SK-N-SH (cell line): ENCODE measurements at regions not wholly inside any gene's neighbourhood (a gene's known extent, or its start where the extent isn't known, plus 50 kb on each side); places are given as distances from the start of the nearest gene placed in this dataset.

Source experiments
- CTCF ChIA-PET: fragments of 300-600, 350-600 bp; formaldehyde crosslinking; extraction: SDS; loops from one replicate; lab custom pipeline; 2021; lab: Yijun Ruan, JAX
- POLR2A ChIA-PET: fragments of 350-600 bp; sonication (Branson Sonifier 250); formaldehyde crosslinking; extraction: SDS; loops from one replicate; lab custom pipeline; 2020; ENCODE audit warnings: antibody characterized with exemption, inconsistent platforms; lab: Yijun Ruan, JAX
- DNase-seq: peaks from one replicate; pipeline ENCODE4 v3.0.0; 2012
- H2AFZ ChIP-seq: fragments of 200-600 bp; sonication (generic); 2 replicates; pipeline ENCODE4 v1.8.1; 2016; ENCODE audit warnings: antibody characterized with exemption, mild to moderate bottlenecking, low read depth
- H3F3A ChIP-seq: fragments of 200-600 bp; sonication (generic); replicated peaks from 2 replicates; pipeline ENCODE3; 2016; ENCODE audit warnings: antibody characterized with exemption, mild to moderate bottlenecking; ENCODE audit not compliant: insufficient read depth
- H3K27ac ChIP-seq, 2 experiments: fragments of 200-500 bp in 1 of 2; fragments of 200-600 bp in 1 of 2; sonication (Bioruptor generic) in 1 of 2; sonication (generic), shearing (Covaris generic) in 1 of 2; 2 replicates each; pipeline versions ENCODE4 v1.5.1 to v1.6.1; 2014 to 2016; ENCODE audit warnings: low read depth in 2 of 2, inconsistent platforms in 1 of 2, low read length in 1 of 2, mild to moderate bottlenecking in 1 of 2, mixed read lengths in 1 of 2
- H3K27me3 ChIP-seq: fragments of 200-600 bp; sonication (generic), shearing (Covaris generic); 2 replicates; pipeline ENCODE4 v1.6.1; 2016; ENCODE audit warnings: mixed run types; ENCODE audit not compliant: insufficient read depth
- H3K36me3 ChIP-seq, 2 experiments: fragments of 200-500 bp in 1 of 2; fragments of 200-600 bp in 1 of 2; sonication (Bioruptor generic) in 1 of 2; sonication (generic) in 1 of 2; replicated peaks in 1 of 2; 2 replicates each; pipeline versions ENCODE3 to v1.5.1; 2014 to 2016; ENCODE audit warnings: low read length in 1 of 2, mild to moderate bottlenecking in 1 of 2; ENCODE audit not compliant: insufficient read depth in 2 of 2, control insufficient read depth in 1 of 2
- H3K4me1 ChIP-seq, 2 experiments: fragments of 200-500 bp in 1 of 2; fragments of 200-600 bp in 1 of 2; sonication (Bioruptor generic) in 1 of 2; sonication (generic), shearing (Covaris generic) in 1 of 2; 2 replicates each; pipeline versions ENCODE4 v1.5.1 to v1.6.1; 2014 to 2016; ENCODE audit warnings: low read depth in 1 of 2, low read length in 1 of 2, mixed run types in 1 of 2; ENCODE audit not compliant: insufficient read depth in 2 of 2, control insufficient read depth in 1 of 2
- H3K4me2 ChIP-seq: fragments of 200-600 bp; sonication (generic), shearing (Covaris generic); 2 replicates; pipeline ENCODE4 v1.6.1; 2017; ENCODE audit warnings: mixed run types
- H3K4me3 ChIP-seq, 2 experiments: fragments of 200-500 bp in 1 of 2; fragments of 200-600 bp in 1 of 2; sonication (Bioruptor generic) in 1 of 2; sonication (generic), shearing (Covaris generic) in 1 of 2; 2 replicates each; pipeline versions ENCODE4 v1.5.1 to v1.8.1; 2014 to 2016; ENCODE audit warnings: low read depth in 2 of 2, inconsistent platforms in 1 of 2, low read length in 1 of 2, mild to moderate bottlenecking in 1 of 2, mixed read lengths in 1 of 2, moderate library complexity in 1 of 2
- H3K79me2 ChIP-seq: fragments of 200-600 bp; sonication (generic); 2 replicates; pipeline ENCODE4 v1.8.1; 2017; ENCODE audit warnings: mild to moderate bottlenecking; ENCODE audit not compliant: insufficient read depth
- H3K9ac ChIP-seq: fragments of 200-600 bp; sonication (generic); 2 replicates; pipeline ENCODE4 v1.6.1; 2017; ENCODE audit warnings: mixed run types
- H3K9me2 ChIP-seq: fragments of 200-600 bp; sonication (generic); 2 replicates; pipeline ENCODE4 v1.6.1; 2017; ENCODE audit warnings: mixed run types
- H3K9me3 ChIP-seq: fragments of 200-600 bp; sonication (generic); 2 replicates; pipeline ENCODE4 v1.6.1; 2017; ENCODE audit warnings: mixed run types, mild to moderate bottlenecking, moderate library complexity
- H4K20me1 ChIP-seq: fragments of 200-600 bp; sonication (generic); 2 replicates; pipeline ENCODE4 v1.6.1; 2017; ENCODE audit warnings: mild to moderate bottlenecking, mixed run types; ENCODE audit not compliant: insufficient read depth
- ELF1 ChIP-seq: IDR thresholded peaks from 2 replicates; pipeline ENCODE4 v1.4.0; 2012
- EP300 ChIP-seq, 2 experiments: IDR thresholded peaks; 2 replicates each; pipeline versions ENCODE4 v1.4.0 to v1.6.1; 2012; ENCODE audit warnings: borderline replicate concordance in 1 of 2, low read depth in 1 of 2, low read length in 1 of 2
- FOXJ3 ChIP-seq: sonication (generic); formaldehyde crosslinking; IDR thresholded peaks from 2 replicates; pipeline ENCODE4 v1.5.1; 2020; ENCODE audit warnings: mild to moderate bottlenecking, missing genetic modification reagents
- FOXM1 ChIP-seq: IDR thresholded peaks from 2 replicates; pipeline ENCODE4 v1.4.0; 2012; ENCODE audit warnings: low read depth, mild to moderate bottlenecking
- GATA2 ChIP-seq: sonication (generic); formaldehyde crosslinking; IDR thresholded peaks from 2 replicates; pipeline ENCODE4 v1.5.0; 2020; ENCODE audit warnings: mild to moderate bottlenecking, missing genetic modification reagents
- JUND ChIP-seq: IDR thresholded peaks from 2 replicates; pipeline ENCODE4 v1.4.0; 2012
- NRF1 ChIP-seq: IDR thresholded peaks from 2 replicates; pipeline ENCODE4 v1.6.1; 2012; ENCODE audit warnings: low read depth, mild to moderate bottlenecking, low read length
- RFX5 ChIP-seq: IDR thresholded peaks from 2 replicates; pipeline ENCODE4 v1.6.1; 2012; ENCODE audit warnings: mild to moderate bottlenecking, improper control_type of control experiment, low read length
- SMC3 ChIP-seq: IDR thresholded peaks from 2 replicates; pipeline ENCODE4 v1.6.1; 2012; ENCODE audit warnings: low read depth, low read length, improper control_type of control experiment
- WGBS: methylation state at CpG from one replicate; pipeline ENCODE4 v1.1.6; 2017; ENCODE audit warnings: low lambda C conversion rate; 5-methylcytosine and 5-hydroxymethylcytosine counted together
- TF ChIP-seq, protein P1 (sequence below): IDR thresholded peaks from 2 replicates; pipeline ENCODE4 v1.6.1; 2012; ENCODE audit warnings: mild to moderate bottlenecking, low read depth, low read length, moderate library complexity
- TF ChIP-seq, protein P2 (sequence below): IDR thresholded peaks from 2 replicates; pipeline ENCODE4 v1.4.0; 2012; ENCODE audit warnings: low read depth
- TF ChIP-seq, protein P3 (sequence below): fragments of 150-350 bp; IDR thresholded peaks from 2 replicates; pipeline ENCODE4 v1.6.1; 2016; ENCODE audit warnings: mild to moderate bottlenecking, low read depth, low read length

DNA sequence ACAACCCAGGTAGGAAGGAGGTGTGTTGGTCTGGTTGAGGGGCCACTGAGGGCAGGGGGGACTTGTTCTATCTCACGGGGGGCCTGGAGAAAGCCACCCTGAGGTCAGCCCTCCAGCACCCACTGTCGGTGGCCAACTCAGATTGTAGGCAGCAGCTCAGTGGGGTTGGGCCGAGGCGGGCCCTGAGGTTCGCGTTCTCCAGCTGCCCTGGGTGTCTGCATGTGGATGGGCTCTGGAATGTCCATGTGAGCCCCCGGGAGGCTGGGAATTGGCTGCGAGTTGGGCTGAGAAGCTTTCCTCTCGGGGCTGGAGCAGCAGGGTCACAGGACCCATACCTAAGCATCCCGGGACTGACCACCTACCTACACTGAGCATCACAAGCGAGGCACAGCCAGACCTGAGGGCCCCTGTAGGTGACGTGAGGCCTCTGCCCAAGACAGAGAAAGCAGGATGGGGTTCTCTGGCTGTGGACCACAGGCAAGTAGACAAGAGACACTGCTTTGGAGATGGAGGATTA is 70.3 kb upstream of the HAAO start:
- Histone ChIP-seq H3K36me3 (no peaks in the 10 kb centered on the region), H2AFZ (no peak overlapping the region), H3K79me2 (no peaks in the 10 kb centered on the region), H3K4me3 (no peak overlapping the region), H3K9ac (no peak overlapping the region), H3K27ac (no peak overlapping the region), H4K20me1 (no peaks in the 10 kb centered on the region), H3F3A (peaks cover 6% of the 10 kb centered on the region), H3K4me1 (peaks cover 0 to 14% of the 10 kb centered on the region in 2 experiments; a peak in 1 of 4 replicates), H3K9me3 (no peaks in the 10 kb centered on the region), H3K27me3 (no peaks in the 10 kb centered on the region), H3K4me2 (no peak overlapping the region), H3K9me2 (no peaks in the 10 kb centered on the region)
- CTCF ChIA-PET, result interaction anchor here (0.6 to 1.3 kb wide), 8 partner anchors 36 to 680 kb away, joined by 3 to 4 read pairs (median 3); no protein-coding TSS in a partner anchor
- POLR2A ChIA-PET, result no interaction called here
- TF ChIP-seq ELF1, result no peak
- no peak for TF ChIP-seq JUND
- TF ChIP-seq NRF1, result no peak
- TF ChIP-seq, protein P1, sequence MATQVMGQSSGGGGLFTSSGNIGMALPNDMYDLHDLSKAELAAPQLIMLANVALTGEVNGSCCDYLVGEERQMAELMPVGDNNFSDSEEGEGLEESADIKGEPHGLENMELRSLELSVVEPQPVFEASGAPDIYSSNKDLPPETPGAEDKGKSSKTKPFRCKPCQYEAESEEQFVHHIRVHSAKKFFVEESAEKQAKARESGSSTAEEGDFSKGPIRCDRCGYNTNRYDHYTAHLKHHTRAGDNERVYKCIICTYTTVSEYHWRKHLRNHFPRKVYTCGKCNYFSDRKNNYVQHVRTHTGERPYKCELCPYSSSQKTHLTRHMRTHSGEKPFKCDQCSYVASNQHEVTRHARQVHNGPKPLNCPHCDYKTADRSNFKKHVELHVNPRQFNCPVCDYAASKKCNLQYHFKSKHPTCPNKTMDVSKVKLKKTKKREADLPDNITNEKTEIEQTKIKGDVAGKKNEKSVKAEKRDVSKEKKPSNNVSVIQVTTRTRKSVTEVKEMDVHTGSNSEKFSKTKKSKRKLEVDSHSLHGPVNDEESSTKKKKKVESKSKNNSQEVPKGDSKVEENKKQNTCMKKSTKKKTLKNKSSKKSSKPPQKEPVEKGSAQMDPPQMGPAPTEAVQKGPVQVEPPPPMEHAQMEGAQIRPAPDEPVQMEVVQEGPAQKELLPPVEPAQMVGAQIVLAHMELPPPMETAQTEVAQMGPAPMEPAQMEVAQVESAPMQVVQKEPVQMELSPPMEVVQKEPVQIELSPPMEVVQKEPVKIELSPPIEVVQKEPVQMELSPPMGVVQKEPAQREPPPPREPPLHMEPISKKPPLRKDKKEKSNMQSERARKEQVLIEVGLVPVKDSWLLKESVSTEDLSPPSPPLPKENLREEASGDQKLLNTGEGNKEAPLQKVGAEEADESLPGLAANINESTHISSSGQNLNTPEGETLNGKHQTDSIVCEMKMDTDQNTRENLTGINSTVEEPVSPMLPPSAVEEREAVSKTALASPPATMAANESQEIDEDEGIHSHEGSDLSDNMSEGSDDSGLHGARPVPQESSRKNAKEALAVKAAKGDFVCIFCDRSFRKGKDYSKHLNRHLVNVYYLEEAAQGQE, result no peak
- no peak for TF ChIP-seq GATA2 (CRISPR knock-in tag)
- TF ChIP-seq RFX5, result no peak
- no peak for TF ChIP-seq EP300 (IDR thresholded peaks at IDR 0.05; ENCODE audit: borderline replicate concordance in 1 of 2, low read depth in 1 of 2, low read length in 1 of 2)
- no peak for DNase-seq
- 72% methylated on average over 9 of the region's 12 CpGs for WGBS

DNA sequence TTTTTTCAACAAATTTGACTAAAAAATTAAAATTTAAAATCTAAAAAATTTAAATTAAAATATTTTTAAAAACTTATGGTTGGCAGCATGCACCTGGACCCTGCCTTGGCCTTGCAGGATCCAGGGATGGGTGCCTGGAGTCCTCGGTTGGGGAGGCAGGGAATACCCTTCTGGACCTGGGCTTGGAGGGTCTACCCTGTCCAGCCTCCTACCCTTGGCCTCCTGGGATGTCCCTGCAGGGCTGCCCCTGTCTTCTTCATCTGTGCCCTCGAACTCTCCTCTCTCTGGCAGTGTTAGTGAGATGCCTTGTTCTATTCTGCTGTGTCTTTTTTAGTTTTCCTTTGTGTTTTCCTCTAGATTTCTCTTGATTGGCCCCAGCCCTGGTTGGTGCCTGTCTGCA is 68.9 kb upstream of the HAAO start:
- H3K9me2 ChIP-seq, result no peaks in the 10 kb centered on the region
- TF ChIP-seq FOXJ3 (CRISPR knock-in tag), result no peak
- TF ChIP-seq SMC3, result no peak
- TF ChIP-seq FOXM1, result no peak
- TF ChIP-seq, protein P2, sequence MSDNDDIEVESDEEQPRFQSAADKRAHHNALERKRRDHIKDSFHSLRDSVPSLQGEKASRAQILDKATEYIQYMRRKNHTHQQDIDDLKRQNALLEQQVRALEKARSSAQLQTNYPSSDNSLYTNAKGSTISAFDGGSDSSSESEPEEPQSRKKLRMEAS, result no peak
- TF ChIP-seq GATA2 (CRISPR knock-in tag), result no peak
- TF ChIP-seq, protein P3, sequence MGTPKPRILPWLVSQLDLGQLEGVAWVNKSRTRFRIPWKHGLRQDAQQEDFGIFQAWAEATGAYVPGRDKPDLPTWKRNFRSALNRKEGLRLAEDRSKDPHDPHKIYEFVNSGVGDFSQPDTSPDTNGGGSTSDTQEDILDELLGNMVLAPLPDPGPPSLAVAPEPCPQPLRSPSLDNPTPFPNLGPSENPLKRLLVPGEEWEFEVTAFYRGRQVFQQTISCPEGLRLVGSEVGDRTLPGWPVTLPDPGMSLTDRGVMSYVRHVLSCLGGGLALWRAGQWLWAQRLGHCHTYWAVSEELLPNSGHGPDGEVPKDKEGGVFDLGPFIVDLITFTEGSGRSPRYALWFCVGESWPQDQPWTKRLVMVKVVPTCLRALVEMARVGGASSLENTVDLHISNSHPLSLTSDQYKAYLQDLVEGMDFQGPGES, result no peak
- TF ChIP-seq, all 33 proteins: peak for 0
- H3K9ac ChIP-seq, result no peak overlapping the region
- H3K27me3 ChIP-seq, result no peaks in the 10 kb centered on the region
- no peak overlapping the region for H3K27ac ChIP-seq
- no peak for DNase-seq
- H2AFZ ChIP-seq, result no peak overlapping the region
- H4K20me1 ChIP-seq, result no peaks in the 10 kb centered on the region
- peaks cover 0 to 20% of the 10 kb centered on the region in 2 experiments; a peak in 1 of 4 replicates for H3K4me1 ChIP-seq
- ChIA-PET CTCF (no interaction called here), POLR2A (no interaction called here)
- 59% methylated on average over 2 of the region's 2 CpGs for WGBS
- peaks cover 6% of the 10 kb centered on the region for H3F3A ChIP-seq
- no peaks in the 10 kb centered on the region for H3K79me2 ChIP-seq
- no peak overlapping the region for H3K4me2 ChIP-seq
- no peaks in the 10 kb centered on the region for H3K9me3 ChIP-seq
- no peak overlapping the region for H3K4me3 ChIP-seq
- no peaks in the 10 kb centered on the region for H3K36me3 ChIP-seq
